ENCODE measurements at regions not wholly inside any gene's neighbourhood (a gene's known extent, or its start where the extent isn't known, plus 50 kb on each side); places are given as distances from the start of the nearest gene placed in this dataset.

- TF ChIP-seq SPI1 (IDR thresholded peaks at IDR 0.05; ENCODE audit: low read depth, low read length): no peak
- no peak for TF ChIP-seq POLR2A (IDR thresholded peaks at IDR 0.05; ENCODE audit: low read depth, low read length)
Observed at GRCh38 chr2:126172631-126173184, 483.2 kb upstream of the GYPC start.
